GM21576 (cell line): ENCODE measurements at regions not wholly inside any gene's neighbourhood (a gene's known extent, or its start where the extent isn't known, plus 50 kb on each side); places are given as distances from the start of the nearest gene placed in this dataset.

Experiments used
- ATAC-seq: cut with Tn5 transposase; IDR thresholded peaks from one replicate; pipeline ENCODE4 v1.9.1; 2021; ENCODE audit warnings: mild to moderate bottlenecking, moderate library complexity; ENCODE audit not compliant: unreplicated experiment

GRCh38 chr2:226407135-226407534 is 392.5 kb downstream of the IRS1 start:
- no peak for ATAC-seq

GRCh38 chr2:226405465-226405864 is 394.2 kb downstream of the IRS1 start:
- ATAC-seq: no peak

DNA sequence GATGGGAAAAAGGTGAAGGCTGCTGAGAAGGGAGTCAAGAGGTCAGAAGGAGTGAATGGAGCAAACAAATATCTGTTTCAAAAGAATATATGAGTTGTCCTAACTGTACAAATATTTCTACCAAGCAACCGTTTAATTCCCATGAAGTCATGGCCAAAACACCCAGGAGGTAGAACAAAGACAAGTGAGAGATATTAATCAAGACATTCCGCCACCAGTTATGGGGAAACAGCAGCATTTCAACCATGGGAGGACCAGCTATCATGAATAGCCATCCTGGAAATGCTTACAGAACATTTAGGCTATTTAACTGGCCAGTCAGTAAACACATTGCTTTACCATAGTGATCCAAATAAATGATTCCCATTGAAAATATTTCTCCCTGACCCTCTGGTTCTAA is 396.3 kb downstream of the IRS1 start:
- no peak for ATAC-seq

DNA sequence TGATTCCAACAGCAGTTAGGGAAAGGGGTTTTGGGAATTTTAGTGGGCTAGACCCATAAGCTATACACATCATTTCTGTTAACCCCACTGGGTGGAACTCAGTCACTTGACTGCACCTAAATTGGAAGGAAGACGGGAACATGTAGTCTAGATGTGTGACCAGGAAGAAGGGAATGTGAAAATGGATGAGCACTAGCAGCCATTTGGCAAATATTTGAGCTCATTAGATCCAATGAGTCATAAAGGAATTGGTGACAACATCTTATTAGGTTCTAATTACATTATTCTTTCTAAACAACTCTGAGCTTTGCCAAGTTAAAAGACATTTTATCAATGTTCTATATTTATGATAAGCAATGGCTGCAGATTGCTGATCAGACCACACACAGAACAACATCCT is 400.6 kb downstream of the IRS1 start:
- no peak for ATAC-seq

DNA sequence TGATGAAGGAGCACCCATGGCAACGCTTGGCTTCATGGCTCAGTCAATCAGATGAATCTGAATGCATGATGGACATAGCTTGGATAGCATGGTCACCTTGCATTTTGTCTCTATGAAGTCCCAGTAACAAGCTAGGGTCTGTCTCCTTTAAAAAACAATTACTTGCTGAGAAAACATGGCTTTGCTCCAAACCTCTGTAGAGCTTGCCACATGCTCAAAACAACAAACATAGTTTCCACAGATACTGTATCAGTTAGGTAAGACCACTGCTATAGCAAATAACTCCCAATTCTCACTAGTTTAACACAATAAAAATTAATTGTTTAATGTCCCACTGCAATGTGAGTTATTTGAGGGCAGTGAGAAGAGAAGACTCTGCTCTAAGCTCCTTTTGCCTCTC is 401.0 kb downstream of the IRS1 start:
- ATAC-seq: no peak

- no peak for ATAC-seq
Measured at GRCh38 chr2:226396541-226396940, 403.1 kb downstream of the IRS1 start.

DNA sequence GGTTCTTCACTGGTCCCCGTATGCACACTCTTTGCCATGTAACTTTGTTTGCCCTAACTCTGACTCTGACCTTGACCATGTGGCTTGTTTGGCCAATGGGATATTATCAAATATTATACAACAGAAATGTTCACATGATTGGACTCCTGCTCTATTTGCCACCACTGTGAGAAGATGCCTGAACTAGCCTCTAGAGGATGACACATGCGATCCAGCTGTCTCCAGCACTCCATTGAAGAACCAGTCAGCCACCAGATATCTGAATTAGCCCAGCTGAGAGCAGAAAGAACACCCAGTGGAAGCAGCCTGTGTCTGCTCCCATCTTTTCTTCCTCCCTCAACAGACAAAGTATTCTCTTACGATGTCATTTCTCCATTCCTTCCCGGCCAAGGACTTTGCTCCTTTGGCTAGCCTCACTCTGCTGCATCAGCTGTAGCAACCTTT is 412.1 kb downstream of the IRS1 start:
- no peak for ATAC-seq

DNA sequence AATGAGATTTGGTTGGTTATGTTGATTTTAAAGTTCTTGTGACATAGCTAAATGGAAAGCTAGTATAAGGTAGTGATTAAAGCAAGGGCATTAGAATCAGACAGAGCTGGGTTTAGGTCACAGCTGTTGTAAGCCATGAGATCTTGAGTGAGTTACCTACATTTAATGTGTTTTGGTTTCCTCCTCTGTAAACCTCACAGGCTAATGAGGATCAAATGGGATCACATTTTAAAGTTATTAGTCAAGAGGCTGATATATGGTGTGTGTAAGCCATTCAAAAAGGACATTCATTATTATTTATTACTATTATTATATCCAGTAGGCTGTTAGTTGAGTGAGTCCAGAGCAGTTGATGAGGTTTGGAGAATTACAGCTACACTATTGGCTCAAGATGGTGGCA is 416.2 kb downstream of the IRS1 start:
- ATAC-seq: no peak

DNA sequence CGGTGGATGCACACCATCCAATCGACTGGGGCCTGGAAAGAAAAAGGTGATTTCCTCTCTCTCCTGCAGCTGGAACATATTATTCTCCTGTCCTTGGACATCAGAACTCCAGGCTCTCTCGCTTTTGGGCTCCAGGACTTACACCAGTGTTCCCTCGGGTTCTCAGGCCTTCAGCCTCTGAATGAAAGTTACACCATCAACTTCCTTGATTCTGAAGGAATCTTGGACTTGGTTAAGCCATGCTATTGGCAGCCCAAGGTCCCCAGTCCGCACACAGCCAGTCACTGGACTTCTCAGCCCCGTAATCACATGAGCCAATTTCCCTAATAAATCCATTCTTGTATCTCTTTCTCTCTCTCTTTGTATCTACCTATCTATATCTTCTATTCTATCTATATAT is 418.9 kb downstream of the IRS1 start:
- no peak for ATAC-seq

- ATAC-seq: no peak
Measured at GRCh38 chr2:226378753-226379705, 420.6 kb downstream of the IRS1 start.

- ATAC-seq: no peak
Measured at GRCh38 chr2:226376516-226377180, 423.0 kb downstream of the IRS1 start.

GRCh38 chr2:226366920-226367319 is 432.7 kb downstream of the IRS1 start:
- no peak for ATAC-seq

DNA sequence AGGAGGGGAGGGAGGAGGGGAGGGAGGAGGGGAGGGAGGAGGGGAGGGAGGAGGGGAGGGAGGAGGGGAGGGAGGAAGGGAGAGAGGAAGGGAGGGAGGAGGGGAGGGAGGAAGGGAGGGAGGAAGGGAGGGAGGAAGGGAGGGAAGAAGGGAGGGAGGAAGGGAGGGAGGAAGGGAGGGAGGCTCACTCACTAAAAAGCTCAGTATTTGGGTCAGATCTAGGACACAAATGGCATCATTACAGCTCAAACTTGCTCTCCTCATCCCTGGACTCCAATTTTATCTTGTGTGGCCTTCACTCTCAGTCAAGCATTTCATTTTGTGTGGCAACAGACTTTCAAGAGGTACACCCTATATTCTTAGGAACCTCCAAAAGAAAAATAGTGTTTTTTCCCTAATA is 435.4 kb downstream of the IRS1 start:
- no peak for ATAC-seq

GRCh38 chr2:226362980-226363379 is 436.6 kb downstream of the IRS1 start:
- ATAC-seq: no peak

DNA sequence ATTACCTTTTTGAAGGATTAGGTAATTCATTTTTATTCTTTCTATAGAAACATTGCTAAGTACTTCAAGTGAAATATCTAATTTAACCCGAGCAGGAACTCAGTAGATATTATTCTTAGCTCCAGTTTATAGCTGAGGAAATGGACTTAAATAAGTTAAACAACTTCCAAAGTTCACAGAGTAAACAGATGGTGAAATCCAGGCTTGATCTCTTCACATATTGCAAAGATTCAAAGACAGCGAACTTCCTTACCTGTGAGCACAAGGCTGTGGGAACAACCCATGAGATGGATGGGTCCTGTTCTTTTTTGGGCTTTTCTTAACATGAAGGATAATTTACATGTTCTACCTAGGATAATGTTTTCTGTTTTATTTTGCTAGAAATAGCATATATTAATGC is 439.0 kb downstream of the IRS1 start:
- no peak for ATAC-seq

GRCh38 chr2:226358688-226359087 is 440.9 kb downstream of the IRS1 start:
- no peak for ATAC-seq

DNA sequence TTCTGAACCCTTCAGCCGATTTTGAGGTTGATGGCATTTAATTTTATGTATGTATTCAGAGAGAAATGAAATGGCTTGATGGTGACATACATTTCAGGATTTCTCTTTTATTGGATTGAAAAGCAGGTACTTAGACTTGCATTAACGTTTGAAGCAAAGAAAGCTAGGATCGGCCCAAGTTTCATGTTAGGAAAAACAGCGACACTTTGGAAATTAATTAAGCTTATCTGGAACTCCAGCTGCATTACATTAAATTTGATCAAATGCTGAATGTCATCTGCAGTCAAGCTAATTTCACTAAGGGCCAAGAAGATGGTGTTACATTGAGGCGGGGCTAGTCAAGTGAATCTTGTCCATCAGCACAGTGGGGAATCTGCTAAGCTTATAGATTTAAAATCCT is 441.8 kb downstream of the IRS1 start:
- ATAC-seq: no peak

DNA sequence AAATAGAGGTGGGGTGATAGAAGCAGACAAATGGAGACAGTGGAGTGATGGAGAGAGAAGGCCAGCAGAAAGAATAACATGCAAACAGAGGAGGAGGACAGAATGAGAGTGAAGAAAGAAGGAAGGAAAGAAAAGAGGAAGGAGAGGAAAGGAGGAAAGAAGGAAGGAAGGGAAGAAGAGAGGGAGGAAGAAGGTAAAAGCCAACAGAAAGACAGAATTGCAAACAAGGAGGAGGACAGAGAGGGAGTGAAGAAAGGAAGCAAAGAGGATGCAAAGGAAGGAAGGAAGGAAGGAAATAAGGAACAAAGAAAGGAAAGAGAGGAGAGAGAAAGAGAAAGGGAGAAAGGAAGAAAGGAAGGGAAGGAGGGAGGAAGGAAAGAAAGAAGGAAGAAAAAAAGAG is 444.0 kb downstream of the IRS1 start:
- ATAC-seq: no peak

DNA sequence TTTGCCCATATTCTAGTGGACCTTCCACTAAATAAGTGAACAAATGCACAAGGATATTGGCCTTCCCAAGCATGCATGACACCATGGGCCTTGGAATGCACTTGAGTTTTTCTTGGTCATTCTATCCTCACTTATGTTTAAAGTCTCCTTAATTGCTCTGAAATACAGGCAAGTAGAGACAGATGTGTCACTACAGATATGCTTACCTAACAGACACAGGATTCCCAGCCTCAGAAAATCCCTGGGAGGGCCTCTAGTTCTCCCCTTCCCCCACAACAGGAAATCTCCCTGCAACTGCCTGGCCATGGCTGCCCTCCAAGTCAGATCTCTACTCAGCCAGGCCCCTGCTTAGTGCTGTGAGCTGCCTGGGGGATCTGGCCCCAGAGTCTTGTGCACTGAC is 445.2 kb downstream of the IRS1 start:
- no peak for ATAC-seq

- ATAC-seq: no peak
Measured at GRCh38 chr2:226352941-226353560, 446.6 kb downstream of the IRS1 start.

DNA sequence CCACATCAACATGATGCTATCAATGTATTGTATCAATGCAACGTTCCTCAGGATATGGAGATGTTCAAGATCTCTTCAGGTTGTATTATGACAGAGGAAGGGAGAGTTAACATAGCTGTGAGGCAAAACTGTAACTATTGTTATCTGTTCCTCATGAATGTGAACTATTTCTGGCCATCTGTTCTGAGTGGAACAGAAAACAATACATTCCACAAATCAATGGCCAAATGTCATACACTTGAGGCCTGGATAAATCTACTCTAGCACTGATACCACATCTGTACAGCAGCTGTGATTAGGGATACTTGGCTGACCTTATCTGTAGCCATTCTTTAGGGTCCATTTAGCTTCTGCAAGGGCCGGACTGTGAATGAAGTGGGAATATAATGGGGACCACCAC is 447.9 kb downstream of the IRS1 start:
- ATAC-seq: no peak

DNA sequence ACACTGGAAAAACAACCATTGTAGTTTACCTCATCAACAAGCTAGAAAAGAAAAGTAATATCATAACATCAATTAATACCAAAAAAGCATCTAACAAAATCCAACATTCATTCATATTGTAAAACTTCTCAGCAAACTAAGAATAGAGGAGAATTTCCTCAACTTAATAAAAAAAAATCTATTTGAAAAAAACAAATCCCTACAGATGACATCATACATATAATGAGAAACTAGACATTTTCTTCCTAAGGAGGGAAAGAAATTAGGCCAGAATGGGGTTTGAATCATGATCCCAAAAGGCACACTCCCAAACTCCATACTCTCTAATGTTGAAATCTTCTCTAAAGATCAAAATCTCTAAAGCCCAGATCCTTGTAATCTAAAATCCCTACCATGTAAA is 460.0 kb downstream of the IRS1 start:
- no peak for ATAC-seq
